ENCODE measurements at regions not wholly inside any gene's neighbourhood (a gene's known extent, or its start where the extent isn't known, plus 50 kb on each side); places are given as distances from the start of the nearest gene placed in this dataset.

- DNase-seq = no peak
Measured at GRCh38 chr9:515665-516064, 301.0 kb downstream of the DOCK8 start.

GRCh38 chr9:517993-518392, 303.3 kb downstream of the DOCK8 start:
- no peak for DNase-seq

GRCh38 chr9:518540-518939, 303.9 kb downstream of the DOCK8 start:
- no peak for DNase-seq

- DNase-seq = no peak
Measured at GRCh38 chr9:519579-519978, 304.9 kb downstream of the DOCK8 start.

DNA sequence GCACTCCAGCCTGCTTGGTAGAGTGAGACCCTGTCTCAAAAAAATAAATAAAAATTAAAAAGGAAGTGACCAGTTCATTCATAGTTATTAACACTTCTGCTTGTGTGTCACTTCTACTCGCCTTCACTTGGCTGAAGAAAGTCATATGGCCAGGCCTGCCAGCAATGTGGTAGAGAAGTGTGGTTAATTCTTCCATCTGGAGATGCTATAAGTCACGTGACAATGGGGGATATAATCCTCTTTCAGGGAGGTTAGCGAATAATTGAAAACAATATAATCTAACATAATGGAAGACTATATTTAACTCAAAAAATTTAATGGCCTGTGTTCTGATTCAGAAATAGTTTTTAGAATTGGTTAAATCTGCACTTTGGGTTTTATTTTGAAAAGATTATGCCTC, 305.6 kb downstream of the DOCK8 start:
- no peak for DNase-seq

GRCh38 chr9:522190-522589, 307.5 kb downstream of the DOCK8 start:
- no peak for DNase-seq

DNA sequence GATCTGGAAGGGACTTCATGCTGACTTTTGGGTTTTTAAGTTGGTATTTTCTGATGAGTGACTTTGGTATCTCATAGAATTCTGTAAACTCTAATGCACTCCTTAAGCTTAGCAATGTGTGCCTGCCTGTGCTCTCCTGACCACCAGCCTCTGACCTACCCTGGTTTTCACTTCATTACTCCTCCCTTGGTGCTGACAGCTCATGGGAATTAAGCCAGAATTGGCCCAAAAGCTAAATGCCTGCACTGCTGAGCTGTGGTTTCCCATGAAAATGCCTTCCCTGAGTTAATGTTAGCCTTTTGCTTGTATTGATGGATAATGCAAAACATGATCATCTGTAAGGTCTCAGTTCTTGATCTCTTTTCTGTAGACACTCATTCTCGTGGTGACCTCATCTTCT, 308.0 kb downstream of the DOCK8 start:
- DNase-seq = no peak

- no peak for DNase-seq
Measured at GRCh38 chr9:523444-523843, 308.8 kb downstream of the DOCK8 start.

DNA sequence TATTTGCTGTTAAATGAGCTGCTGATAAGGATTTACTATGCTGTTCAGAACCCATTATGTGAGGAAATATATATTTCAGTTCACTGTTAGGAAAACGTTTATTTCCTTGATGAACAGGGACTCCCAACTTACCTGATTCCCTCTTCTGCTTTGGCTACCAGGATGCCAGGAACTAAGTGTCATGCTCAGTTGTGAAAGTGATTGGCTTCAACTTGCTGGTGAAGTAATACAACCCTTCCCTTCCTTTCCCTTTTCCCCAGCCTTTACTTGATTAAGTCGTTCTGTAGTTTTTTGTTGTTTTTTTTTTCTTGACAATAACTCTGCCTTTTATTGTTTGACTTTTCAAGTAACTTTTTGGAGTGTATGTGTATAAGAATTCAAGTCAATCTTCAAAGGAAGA, 309.3 kb downstream of the DOCK8 start:
- DNase-seq = no peak

GRCh38 chr9:526904-527591, 312.4 kb downstream of the DOCK8 start:
- DNase-seq = no peak

DNA sequence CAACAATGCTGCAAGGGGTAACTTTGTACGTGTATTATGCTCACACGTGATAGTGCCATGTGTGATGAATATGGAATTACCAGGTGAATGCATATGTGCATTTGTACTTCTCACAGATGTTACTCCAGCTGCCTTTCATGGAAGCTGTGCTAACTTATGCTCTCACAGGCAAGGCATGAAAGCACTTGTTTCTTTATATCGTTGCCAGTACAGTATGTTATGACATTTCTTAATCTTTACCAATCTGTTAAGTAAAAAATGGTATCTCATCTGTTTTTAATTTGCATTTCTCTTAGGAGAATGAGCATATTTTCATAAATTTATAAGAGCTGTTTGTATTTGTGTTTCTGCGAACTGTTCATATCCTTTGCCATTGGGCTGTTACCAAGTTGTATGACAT, 311.8 kb upstream of the DMRT1 start:
- peak; percentile 49 for DNase-seq

DNA sequence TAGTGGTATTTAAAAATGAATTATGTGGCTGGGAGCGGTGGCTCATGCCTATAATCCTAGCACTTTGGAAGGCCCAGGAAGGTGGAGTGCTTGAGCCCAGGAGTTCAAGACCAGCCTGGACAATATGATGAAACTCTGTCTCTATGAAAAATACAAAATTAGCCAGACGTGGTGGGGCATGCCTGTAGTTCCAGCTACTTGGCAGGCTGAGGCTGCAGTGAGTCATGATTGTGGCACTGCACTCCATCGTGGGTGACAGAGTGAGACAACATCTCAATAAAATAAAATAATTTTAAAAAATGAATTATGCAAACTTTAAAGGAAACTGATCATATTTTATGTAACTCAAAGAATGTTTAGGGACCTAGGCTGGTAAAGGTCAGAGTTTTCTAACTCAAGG, 310.8 kb upstream of the DMRT1 start:
- DNase-seq = no peak

DNA sequence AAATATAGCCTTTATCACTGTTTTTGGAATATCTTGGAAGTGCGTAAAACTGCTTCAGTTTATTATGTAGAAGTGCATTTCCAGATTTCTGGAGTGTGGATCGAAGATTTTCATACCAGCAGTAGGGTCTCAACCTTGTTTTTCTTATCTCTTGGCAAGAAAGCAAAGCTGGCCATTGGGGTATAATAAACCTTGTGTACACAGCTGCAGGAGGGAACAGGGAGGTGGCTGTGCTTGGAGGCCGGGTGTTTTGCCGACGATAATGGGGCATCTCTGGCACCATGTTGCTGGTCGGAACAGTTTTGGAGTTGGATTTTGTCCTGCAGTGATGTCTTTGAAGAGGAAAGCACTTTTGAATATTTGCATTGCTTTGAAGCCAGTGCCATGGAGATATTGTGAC, 308.8 kb upstream of the DMRT1 start:
- no peak for DNase-seq

DNA sequence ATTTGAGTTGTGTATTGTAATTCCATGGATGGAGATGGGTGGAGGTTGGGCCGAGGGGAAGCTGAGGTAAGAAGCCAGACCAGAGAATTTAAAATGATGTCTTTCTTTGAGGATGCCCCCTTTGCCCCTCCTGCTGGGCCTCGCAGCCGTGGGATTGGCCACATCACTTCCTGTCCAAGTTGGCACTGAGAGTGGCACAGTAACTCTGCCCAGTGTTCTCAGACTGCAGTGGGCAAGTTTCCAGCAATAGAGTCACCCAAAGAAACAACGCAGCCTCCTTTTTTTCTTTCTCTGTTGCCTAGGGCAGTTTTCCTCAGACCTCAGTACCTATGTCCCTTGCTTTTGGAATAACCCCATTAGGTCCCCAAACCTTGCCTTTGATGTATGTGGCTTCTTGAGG, 306.6 kb upstream of the DMRT1 start:
- DNase-seq = no peak

DNA sequence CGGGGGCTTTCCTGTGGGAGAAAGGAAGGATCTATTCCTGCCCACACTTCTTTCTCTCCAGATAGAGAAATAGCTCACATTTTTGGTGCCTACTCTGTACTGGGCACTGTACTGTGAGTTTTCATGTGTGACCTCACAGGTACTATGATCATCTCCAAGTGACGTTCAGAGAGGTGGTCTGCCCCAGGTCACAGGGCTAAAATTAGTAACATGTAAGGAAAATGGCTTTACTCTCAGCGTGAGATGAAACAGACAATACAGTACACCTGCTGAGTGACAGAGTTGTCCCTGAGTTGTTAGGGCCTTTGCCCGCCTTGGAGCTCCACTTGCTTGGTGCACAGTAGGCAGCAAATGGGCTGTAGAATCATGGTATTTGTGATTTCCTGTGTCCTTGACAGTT, 306.1 kb upstream of the DMRT1 start:
- DNase-seq = no peak

DNA sequence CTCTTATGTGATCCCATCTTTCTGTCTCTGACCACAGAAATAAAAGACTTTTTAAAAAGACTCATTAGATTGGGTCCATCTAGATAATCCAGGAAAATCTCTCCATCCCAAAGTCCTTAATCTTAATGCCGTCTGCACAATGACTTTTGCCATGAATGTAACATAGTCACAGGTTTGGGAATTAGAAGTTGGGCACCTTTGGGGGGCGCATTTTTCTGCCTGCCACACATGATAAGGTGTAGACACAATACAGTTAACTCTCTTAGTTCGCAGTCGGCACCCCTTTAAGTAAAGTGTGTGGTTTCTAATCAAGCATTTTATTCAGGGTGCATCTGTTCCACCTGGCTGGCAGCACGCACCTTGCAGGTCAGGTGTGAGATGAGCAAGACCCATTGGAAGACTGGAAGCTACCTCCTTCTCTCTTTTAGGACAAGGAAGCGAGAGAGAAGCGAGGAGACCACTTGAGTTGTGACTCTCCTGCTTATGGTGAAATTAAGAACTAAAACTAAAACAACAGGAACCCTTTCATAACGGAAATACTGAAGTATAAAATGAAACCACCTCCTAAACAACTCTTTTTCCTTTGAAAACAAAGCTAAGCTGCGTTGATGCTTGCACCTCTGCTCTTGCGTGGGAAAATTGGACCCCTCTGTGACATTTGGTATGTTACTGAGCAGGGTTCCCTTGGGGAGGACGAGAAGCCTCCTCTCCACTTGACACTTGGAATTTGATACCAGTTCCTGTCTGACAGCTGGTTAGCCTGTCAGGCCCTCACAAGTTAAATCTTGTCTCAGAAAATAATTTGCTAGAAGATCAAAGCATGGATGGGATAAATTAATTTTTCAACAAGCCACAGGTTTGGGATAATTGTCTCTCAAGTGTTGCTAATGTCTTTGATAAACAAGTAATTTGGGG, 304.6 kb upstream of the DMRT1 start:
- DNase-seq = peak; percentile 41

GRCh38 chr9:543478-543877, 298.0 kb upstream of the DMRT1 start:
- no peak for DNase-seq

DNA sequence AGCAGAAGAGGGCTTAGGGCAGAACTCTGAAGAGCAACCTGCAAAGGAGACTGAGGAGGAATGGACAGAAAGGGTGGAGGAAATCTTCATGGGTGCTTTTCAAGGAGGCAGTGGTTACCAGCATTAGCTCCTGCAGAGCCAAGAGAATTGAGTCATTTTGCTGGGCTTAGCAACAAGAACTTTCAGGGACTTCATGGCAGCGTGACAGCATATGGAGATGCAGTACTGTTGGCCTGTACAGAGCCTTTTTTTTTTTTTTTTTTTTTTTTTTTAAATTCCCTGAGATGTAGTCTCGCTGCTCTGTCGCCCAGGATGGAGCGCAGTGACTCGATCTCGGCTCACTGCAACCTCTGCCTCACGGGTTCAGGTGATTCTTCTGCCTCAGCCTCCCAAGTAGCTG, 296.0 kb upstream of the DMRT1 start:
- DNase-seq = no peak

GRCh38 chr9:546235-546634, 295.3 kb upstream of the DMRT1 start:
- no peak for DNase-seq

DNA sequence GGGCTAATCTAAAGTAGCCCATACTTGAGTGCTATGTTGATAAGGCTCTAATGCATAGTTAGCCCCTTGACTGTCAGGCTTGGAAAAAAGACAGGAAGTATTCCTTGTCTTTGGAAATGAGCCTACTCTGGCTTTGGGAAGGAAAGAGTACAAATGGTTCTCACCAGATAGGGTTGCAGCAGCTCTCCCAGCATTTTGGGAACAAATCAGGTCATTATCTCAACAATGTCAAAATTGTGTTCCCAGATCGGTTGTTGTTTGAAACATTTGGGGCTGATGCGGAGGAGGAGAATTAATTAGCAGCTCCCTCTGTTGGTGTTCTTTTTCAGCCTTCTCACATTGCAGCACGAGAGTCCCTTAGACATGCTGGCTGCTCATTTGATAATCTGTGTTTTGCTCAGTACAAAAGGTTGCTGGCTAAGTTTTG, 294.7 kb upstream of the DMRT1 start:
- DNase-seq = peak; percentile 27

DNA sequence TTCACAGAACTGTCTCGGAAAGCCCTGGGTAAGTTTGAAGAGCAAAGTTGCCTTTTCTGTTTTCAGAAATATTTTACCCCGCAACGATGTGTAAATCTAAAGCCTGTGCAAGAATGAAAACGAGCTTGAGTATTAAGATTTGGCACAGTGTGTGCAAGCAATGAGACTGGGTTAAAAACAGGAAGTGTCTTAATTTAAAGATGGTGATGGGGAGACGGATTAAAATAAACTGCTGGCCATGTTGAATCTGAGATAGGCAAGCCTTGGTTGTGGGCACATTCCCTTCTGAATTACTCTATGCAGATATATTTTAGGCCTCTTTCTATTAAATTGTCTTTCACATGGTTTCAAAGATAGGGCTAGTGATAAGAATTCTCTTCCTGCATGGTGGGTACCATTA, 294.2 kb upstream of the DMRT1 start:
- no peak for DNase-seq

- DNase-seq = no peak
Measured at GRCh38 chr9:549455-549997, 292.0 kb upstream of the DMRT1 start.

DNA sequence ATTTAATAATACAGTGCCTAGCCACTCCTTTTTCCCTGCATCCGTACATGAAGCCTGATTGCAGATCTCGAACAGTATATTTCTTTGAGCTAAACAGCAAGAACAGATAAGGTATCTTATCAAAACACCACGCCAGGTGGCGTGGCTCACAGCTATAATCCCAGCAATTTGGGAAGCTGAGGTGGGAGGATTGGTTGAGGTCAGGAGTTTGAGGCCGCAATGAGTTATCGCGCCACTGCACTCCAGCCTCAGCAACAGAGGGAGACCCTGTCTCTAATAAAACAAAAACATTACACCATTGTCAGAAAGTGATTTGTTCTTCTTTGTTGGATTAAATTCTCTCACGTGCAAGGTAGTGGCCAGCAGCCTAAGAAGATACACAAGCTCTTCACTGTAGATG, 291.2 kb upstream of the DMRT1 start:
- DNase-seq = no peak
